NCI-H524 (cell line): ENCODE measurements at regions not wholly inside any gene's neighbourhood (a gene's known extent, or its start where the extent isn't known, plus 50 kb on each side); places are given as distances from the start of the nearest gene placed in this dataset.

Experiments used
- DNase-seq, 2 experiments: peaks; one replicate each; lab custom pipeline; 2025; lab: John Stamatoyannopoulos, UW

DNA sequence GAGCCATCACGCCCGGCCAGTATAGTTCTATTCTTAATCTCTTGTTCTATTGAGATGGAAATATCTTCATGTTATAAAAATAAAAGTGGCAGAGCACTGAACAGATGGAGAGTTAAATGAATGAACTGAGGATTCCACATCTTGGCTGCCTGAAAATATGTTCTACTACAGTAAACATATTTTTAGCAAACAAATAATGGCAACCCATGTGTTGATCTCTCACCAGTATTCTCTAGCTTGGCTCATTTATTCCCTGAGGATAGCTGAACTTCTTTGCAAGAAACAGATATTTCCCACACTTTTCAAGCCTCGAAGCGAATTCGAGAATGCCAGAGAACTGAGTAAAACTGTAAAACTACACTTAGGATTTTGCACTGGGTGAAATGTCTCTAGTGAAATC is 58.9 kb downstream of the DIRAS3 start:
- DNase-seq: no peak

GRCh38 chr1:67988066-67988465 is 62.4 kb downstream of the DIRAS3 start:
- DNase-seq: no peak

- no peak for DNase-seq
Measured at GRCh38 chr1:67987046-67987799, 63.2 kb downstream of the DIRAS3 start.

GRCh38 chr1:67983867-67984266 is 66.6 kb downstream of the DIRAS3 start:
- DNase-seq: no peak

DNA sequence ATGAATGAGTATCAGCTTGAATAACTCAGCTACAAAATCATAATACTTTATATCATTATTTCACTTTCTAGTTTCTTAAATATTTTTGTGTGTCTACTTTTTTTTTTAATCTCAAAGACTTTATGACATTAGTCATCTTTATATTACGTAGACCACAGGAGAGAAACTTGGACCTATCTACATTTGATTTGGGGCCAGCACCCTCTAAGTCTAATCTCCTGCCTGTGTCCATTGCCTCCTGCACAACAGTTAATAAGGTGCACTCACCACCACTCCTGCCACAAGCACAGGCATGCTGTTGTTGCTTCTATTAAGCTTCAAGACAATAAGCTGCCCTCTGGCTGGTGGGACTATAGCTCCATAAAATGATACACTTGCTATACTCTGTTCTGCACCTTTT is 70.4 kb downstream of the DIRAS3 start:
- no peak for DNase-seq

DNA sequence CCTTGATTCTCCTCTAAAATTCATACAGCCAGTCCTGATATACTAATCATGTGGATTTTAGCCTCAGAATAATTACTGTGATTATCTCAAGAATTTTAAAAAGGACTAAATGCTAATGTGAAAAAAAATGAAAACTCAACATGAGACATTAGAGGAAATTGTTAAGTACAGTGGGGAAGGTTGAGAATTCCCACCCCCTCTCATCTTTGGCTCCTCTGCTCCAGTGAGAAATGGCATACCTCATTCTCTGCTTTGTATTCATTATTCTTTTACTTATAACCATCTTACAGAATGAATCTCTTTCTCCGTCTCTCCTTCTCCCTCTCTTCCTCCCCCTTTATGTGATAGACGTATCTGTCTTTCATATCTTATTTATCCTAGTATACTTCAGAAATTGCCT is 70.9 kb downstream of the DIRAS3 start:
- DNase-seq: no peak

DNA sequence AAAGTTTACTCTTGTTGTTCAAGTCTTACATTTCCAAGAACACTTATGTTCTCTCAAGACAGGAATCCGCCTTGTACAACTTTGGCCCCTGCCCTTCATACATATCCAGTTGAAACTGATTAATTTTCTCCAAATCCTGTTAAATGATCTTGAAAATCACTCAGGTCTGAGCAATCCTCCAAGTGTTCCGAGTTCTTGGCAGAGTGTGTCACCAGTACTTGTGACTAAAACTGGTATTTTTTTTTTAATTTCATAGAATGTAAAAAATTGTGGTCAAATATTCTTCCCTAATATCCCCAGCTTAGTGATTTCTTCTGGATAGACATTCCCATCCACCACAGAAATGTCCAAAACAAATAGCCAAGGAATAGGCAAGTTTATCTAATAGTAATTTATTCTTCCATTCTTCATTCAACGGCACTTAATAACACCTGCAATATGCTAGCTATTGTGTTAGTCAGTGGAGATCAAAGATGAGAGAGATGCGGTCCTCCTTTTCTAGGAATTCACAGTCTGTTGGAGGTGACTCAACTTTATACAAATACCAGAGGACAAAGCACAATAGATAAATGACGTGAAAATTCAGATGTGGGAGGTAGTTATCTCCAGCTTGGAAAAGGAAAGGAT is 71.4 kb downstream of the DIRAS3 start:
- no peak for DNase-seq

GRCh38 chr1:67977756-67978155 is 72.7 kb downstream of the DIRAS3 start:
- no peak for DNase-seq

GRCh38 chr1:67973051-67973450 is 77.4 kb downstream of the DIRAS3 start:
- DNase-seq: no peak

DNA sequence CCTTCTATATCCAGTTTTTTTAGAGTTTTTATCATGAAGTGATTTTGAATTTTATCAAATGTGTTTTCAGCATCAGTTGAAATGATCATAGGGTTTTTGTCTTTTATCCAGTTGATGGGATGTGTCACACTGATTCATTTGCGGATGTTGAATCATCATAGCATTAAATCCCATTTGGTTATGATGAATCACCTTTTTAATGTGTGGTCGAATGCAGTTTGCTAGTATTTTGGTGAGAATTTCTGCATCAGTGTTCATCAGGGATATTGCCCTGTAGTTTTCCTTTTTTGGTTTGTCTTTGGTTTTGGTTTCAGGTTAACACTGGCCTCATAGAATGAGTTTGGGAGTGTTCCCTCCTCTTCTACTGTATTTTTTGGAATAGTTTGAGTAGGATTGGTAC is 80.3 kb downstream of the DIRAS3 start:
- no peak for DNase-seq

DNA sequence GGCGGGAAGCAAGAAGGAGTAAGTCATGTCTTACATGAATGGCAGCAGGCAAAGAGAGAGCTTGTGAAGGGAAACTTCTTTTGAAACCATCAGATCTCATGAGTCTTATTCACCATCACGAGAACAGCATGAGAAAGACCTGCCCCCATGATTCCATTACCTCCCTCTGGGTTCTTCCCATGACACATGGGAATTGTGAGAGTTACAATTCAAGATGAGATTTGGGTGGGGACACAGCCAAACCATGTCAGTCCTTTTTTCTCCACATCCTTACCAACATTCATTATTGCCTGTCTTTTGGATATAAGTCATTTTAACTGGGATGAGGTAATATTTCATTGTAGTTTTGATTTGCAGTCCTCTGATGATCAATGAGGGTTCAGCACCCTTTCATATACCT is 81.0 kb downstream of the DIRAS3 start:
- DNase-seq: no peak

DNA sequence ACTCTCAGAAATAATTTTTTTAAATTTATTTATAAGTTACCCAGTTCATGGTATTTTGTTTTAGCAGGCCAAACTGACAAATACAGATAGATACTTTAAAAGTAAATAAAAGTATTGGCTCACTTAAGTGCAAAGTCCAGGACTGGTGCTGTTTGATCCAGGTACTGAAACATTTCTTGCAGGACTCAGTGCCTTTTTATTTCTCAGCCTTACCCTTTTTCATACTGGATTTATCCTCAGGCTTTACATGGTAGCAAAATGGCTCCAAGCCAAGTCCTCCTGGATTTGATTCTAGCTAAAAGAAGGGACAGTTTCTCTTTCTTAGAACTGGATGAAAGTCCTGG is 83.8 kb downstream of the DIRAS3 start:
- no peak for DNase-seq

- DNase-seq: no peak
Measured at GRCh38 chr1:67965995-67966665, 84.3 kb downstream of the DIRAS3 start.

- no peak for DNase-seq
Measured at GRCh38 chr1:67963263-67963662, 87.2 kb downstream of the DIRAS3 start.

DNA sequence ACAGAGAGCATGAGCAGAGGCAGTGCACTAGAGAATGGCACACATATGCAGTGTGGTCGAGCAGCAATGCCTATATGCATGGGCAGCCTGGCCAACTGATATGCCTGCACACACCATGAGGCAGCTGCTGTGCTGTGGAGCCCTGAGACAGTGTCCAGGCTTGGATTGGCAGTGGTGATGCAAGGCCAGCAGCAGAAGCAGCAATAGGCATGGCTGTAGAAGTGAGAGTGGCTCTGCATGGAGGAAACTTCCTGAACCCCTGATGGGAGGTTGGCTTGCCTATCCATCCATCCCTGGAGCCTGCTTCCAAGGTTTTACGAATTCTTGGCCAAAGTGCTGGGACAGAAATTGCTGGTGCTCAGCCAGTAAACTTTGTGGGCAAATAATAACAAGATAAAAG is 89.7 kb downstream of the DIRAS3 start:
- no peak for DNase-seq

DNA sequence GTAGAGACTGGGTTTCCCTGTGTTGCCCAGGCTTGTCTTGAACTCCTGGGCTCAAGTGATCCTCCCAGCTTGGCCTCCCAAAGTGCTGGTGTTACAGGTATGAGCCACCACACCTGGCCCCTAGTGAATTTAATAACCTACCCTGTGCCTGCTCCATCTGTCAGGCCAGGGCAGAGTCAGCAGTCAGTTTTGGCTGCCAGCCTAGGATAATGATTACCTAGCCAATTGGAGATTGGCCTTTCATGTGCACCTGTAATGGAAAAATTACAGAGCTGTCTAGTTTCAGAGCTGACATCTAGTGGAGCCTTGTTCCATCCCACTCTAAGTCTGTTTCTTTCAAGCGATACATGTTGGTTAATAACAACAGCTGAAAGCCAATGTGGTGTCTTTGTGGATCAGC is 92.0 kb downstream of the DIRAS3 start:
- DNase-seq: peak in 1 of 2 experiments; percentile 12

DNA sequence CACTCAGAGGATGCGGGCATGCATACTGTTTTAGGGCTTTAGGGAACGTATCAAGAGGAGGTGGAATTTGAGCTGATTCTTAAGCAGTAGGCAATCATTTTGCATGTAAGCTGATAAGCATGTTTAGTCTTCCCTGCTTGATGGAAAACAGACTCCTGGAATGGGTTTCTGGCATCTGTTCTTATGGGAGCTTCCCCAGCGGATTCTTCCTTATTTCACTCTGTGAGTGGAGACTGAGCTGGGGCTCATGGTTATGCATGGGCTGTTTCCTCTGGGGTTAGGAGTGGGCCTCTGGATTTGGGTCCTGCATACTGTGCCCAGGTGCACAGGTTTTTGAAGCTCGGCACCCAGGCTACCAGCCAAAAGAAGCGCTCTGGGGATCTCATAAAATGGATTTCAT is 93.4 kb downstream of the DIRAS3 start:
- DNase-seq: peak; percentile 19 to 83

GRCh38 chr1:67956116-67956515 is 94.3 kb downstream of the DIRAS3 start:
- DNase-seq: no peak

GRCh38 chr1:67955591-67955990 is 94.8 kb downstream of the DIRAS3 start:
- no peak for DNase-seq

DNA sequence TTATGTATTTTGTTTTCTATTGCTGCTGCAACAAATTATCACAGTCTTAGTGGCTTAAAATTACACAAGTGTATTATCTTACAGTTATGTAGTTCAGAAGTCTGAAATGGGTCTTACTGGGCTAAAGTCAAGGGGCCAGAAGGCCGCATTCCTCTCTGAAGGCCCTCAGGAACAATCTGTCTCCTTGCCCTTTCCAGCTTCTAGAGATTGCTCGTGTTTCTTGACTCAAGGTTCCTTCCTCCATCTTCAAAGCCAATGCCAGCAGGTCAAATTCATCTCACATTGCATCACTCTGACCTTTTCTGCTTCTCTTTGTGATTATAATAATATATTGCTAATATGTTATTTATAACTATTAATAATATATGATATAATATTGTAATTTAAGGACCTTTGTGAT is 97.1 kb downstream of the DIRAS3 start:
- DNase-seq: no peak

DNA sequence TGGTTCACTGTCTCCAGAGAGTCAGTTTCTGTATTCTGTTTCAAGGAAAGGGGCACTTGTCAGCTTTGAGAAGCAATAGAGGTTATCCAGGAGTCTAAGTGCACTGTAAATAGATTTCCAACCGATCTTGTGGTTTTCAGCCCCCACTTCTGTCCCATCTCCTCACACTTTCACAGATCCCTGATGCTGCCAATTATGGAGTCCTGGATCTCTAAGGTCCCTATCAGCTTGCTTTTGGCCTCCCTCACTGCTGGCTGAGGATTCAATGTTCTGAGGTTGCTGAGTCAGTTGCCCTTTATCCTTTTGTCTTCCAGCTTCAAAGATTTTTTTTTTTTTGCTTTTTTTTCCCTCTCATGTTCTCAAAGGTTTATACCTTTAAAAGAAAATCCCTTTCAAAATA is 98.4 kb downstream of the DIRAS3 start:
- DNase-seq: no peak

- DNase-seq: no peak
Measured at GRCh38 chr1:67951014-67951413, 99.4 kb downstream of the DIRAS3 start.
